ENCODE measurements at regions not wholly inside any gene's neighbourhood (a gene's known extent, or its start where the extent isn't known, plus 50 kb on each side); places are given as distances from the start of the nearest gene placed in this dataset.
A peak's percentile ranks its signal among the peaks of the same experiment; 100 is the strongest.
"Not testable (repeated sequence)": the region's sequence is repeated elsewhere in the genome, so short reads cannot be mapped to it uniquely, and the experiment has no call there.

GRCh38 chr13:63554157-63554556 lies 2138.5 kb upstream of the PCDH20 start:
- DNase-seq: no peak

GRCh38 chr13:63551731-63552130 lies 2136.1 kb upstream of the PCDH20 start:
- DNase-seq: no peak

- no peak for DNase-seq
These were observed 2130.9 kb upstream of the PCDH20 start for GRCh38 chr13:63546524-63546923.

- no peak for DNase-seq
These were observed 2127.1 kb upstream of the PCDH20 start for GRCh38 chr13:63542770-63543169.

GRCh38 chr13:63541336-63541735 lies 2125.7 kb upstream of the PCDH20 start:
- DNase-seq: no peak

- DNase-seq: no peak
These were observed 2124.4 kb upstream of the PCDH20 start for GRCh38 chr13:63540061-63540460.

GRCh38 chr13:63517371-63517770 lies 2101.7 kb upstream of the PCDH20 start:
- peak; percentile 12 for DNase-seq

- no peak for DNase-seq
These were observed 2100.5 kb upstream of the PCDH20 start for GRCh38 chr13:63516124-63516523.

GRCh38 chr13:63514886-63515285 lies 2099.2 kb upstream of the PCDH20 start:
- DNase-seq: no peak

GRCh38 chr13:63512095-63512494 lies 2096.4 kb upstream of the PCDH20 start:
- no peak for DNase-seq

- DNase-seq: no peak
These were observed 2086.1 kb upstream of the PCDH20 start for GRCh38 chr13:63501702-63502101.

- no peak for DNase-seq
These were observed 2082.0 kb upstream of the PCDH20 start for GRCh38 chr13:63497601-63498000.

- no peak for DNase-seq
These were observed 2077.0 kb upstream of the PCDH20 start for GRCh38 chr13:63492604-63493003.

GRCh38 chr13:63490149-63490548 lies 2074.5 kb upstream of the PCDH20 start:
- no peak for DNase-seq

GRCh38 chr13:63481334-63481733 lies 2065.7 kb upstream of the PCDH20 start:
- DNase-seq: peak; percentile 2

- DNase-seq: no peak
These were observed 2057.1 kb upstream of the PCDH20 start for GRCh38 chr13:63472711-63473110.

GRCh38 chr13:63463782-63464610 lies 2048.3 kb upstream of the PCDH20 start:
- DNase-seq: no peak

GRCh38 chr13:63460462-63461090 lies 2044.9 kb upstream of the PCDH20 start:
- DNase-seq: no peak

- no peak for DNase-seq
These were observed 2041.5 kb upstream of the PCDH20 start for GRCh38 chr13:63457186-63457585.

- no peak for DNase-seq
These were observed 2040.3 kb upstream of the PCDH20 start for GRCh38 chr13:63455938-63456337.

- DNase-seq: peak; percentile 6
These were observed 2033.9 kb upstream of the PCDH20 start for GRCh38 chr13:63449550-63449949.

- no peak for DNase-seq
These were observed 2033.0 kb upstream of the PCDH20 start for GRCh38 chr13:63448692-63449091.

GRCh38 chr13:63446329-63446728 lies 2030.7 kb upstream of the PCDH20 start:
- DNase-seq: no peak

- DNase-seq: not testable (repeated sequence)
These were observed 2028.6 kb upstream of the PCDH20 start for GRCh38 chr13:63444225-63444624.

GRCh38 chr13:63438951-63439350 lies 2023.3 kb upstream of the PCDH20 start:
- DNase-seq: no peak
